IPS-NIHi11 (cell line): ENCODE measurements at regions not wholly inside any gene's neighbourhood (a gene's known extent, or its start where the extent isn't known, plus 50 kb on each side); places are given as distances from the start of the nearest gene placed in this dataset.

Experiments used
- DNase-seq: peaks from one replicate; pipeline ENCODE4 v3.0.0; 2012; ENCODE audit warnings: mixed read lengths, low spot score

DNA sequence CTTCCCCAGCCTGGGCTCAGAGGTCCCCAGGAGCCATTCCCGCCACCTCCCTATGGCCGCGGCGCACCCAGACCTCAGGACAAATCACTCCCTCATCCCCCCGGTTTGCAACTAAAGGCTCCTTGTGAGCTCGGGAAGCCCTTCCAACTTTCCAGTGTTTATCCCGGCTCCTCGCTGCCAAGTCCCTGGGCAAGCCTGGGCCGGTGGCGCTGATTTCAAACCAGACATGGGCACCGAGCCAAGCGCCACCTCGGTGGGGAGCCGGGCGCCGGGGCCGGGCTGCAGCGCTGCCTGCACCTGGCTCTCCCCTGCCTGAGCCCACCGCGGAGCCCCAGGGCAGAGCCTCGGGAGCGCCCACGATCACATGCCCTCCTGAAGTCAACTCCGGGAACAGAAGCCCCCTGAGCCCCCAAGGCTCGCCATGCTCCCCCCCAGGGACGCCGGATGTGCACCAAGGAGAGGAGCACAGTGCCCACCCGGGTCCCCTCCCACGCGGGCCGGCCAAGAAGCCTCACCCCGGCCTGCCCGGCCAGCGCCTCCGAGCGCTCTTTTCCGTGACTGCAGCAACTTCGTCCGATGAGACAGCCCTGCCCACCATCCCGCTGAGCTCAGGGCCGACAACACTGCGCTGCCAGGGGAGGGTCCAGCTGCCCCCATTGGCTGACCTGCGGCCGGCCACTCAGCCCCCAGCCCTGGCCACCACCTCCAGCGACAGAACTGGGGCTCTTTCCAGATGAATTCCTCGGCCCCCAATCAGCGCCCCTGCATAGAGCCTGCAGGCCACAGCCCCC lies 50.0 kb downstream of the NCOR2 start:
- no peak for DNase-seq

DNA sequence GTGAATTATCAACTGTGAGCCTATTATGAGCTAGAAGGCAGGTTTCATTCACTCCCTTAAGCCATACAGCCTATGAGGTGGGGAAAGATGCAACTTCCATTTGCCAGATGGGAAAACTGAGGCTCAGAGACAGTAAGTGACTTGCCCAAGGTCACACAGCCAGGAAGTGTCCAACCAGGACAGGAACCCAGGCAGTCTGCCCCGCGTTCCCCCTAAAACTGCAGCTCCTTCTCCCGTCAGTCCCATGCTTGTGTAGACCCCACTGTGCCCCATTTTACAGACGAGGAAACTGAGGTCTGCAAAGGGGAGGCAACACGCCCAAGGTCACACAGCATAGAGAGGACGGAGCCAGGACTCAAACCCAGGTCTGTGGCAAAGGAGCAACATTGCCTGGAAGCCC lies 50.6 kb downstream of the NCOR2 start:
- no peak for DNase-seq

DNA sequence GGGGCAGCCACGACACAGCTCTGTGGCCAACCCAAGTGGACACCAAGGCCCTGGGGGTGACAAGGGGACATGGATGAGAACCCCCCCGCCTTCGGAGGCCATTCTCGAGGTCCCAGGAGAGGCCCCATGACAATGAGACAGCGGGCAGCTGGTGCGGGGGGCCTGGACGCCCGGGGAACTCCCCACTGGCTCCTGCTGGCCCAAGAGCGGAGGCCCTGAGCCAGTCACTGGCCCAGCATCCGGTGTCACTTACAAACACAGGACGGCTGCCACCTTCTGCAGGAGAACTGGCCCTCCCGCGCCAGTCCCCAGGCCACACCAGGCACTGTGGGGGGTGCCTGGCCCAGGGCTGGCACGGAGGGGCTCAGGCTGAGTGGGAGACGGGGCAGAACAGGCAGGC lies 51.4 kb downstream of the NCOR2 start:
- DNase-seq, result no peak

DNA sequence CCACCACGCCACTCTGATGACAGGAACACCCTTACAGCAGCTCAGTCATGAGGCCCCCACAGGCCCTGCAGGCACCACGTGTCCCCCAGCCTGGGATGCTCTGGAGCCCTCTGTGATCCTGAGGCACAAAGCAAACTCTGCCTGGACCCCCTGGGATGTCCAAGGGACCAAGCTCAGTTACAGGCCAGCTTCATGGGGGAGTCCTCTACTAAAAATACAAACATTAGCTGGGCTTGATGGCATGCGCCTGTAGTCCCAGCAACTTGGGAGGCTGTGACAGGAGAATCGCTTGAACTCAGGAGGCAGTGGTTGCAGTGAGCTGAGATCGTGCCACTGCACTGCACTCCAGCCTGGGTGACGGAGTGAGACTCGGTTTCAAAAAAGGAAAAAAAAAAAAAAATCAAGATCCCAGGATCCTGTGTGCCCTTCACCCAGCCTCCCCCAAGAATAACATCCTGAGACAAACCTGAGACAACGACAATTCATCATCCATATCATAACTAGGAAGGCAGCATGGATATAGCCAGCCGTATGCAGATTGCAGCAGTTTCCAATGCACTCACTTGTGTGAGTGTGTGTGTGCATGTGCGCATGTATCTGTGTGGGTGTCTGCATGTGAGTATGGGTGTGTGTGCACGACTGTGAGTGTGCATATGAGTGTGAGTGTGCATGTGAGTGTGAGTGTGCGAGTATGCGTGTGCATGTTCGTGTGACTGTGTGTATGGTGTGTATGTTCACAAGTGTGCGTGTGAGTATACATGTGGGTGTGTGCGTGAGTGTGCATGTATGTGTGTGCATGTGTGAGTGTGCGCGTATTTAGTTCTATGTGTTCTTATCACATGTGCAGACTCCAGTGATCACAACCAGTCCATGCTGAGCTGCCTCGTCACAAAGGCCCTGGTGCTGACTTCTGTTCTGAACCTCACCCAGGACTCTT lies 52.1 kb downstream of the NCOR2 start:
- no peak for DNase-seq

DNA sequence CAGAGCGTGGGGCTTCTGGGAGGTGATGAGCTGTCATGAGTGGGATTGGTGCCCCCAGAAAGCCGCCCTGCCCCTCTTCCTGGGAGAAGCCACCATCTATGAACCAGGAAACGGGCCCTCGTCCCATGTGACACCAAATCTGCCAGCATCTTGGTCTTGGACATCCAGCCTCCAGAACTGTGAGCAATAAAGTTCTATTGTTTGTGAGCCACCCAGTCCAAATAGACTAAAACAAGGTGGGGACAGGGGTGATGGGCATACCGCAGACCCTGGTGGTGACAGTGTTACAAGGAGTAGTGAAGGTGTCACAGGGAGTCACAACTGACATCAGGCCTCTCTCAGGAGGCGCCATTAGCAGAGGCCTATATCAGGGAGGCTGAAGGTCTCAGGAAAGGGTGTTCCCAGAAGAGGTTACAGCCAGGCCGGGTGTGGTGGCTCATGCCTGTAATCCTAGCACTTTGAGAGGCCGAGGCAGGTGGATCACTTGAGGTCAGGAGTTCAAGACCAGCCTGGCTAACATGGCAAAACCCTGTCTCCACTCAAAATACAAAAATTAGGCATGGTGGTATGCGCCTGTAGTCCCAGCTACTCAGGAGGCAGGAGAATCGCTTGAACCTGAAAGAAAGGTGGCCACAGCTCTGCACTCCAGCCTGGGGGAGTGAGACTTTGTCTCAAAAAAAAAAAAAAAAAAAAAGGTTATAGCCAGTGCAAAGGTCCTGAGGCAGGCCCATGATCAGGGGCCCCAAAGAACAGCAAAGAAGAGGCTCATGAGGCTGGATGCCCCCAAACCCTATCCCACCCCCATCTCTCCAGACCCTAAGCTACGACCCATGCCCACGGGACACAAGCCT lies 53.0 kb downstream of the NCOR2 start:
- no peak for DNase-seq

DNA sequence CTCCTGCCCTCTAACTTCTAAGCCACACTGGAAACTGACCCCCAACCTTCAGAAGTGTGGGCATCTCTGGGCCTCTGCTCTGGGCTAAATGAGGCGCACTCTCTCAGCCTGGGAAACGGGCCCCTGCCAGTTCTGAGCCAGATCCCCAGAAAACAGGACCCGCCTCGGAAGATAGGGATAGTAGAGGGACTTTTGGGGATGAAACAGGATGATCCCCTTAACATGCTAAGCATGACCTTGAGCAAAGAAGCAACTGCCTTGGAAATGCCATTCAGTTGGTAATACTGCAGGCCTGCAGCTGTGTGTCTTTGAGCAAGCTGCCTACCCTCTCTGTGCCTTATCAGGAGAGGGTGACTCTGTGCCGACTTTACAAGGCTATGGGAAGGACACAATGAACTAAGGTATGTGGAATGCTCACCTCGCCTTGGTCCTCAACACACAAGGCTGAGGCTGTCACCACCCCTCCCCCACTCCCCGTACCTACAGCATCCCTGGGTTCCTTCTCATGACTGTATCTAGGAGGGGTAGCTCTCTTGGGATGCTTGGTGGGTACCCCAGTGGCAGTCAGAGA lies 54.0 kb downstream of the NCOR2 start:
- DNase-seq, result peak; percentile 57

DNA sequence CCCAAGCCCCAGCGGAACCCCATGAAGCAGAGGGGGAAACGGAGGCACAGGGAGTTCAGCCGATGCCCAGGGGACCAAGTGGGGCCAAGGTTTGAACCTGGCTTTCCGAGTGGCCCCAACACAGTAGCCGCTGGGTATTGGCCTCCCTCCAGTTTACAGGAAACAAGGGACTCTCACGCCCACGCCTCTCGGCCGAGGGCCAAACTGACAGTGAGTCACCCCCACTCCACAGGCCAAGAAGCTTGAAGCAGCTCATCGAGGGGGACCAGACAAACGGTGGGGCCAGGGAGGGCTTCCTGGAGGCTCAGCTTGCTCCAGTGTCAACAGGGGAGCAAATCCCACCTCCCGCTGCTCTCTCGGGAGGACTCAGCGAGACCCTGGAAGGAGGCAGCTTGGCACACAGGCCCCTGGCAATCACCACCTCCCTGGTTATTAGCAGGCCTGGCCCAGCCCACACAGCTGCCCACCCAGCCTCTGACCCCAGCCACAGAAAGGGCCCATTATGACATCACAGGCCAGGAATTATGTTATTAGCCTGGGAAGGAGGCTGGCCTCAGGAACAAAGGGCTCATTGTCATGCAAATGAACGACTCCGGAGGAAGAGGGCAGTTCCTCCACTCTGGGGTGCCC lies 54.6 kb downstream of the NCOR2 start:
- DNase-seq, result peak; percentile 82

DNA sequence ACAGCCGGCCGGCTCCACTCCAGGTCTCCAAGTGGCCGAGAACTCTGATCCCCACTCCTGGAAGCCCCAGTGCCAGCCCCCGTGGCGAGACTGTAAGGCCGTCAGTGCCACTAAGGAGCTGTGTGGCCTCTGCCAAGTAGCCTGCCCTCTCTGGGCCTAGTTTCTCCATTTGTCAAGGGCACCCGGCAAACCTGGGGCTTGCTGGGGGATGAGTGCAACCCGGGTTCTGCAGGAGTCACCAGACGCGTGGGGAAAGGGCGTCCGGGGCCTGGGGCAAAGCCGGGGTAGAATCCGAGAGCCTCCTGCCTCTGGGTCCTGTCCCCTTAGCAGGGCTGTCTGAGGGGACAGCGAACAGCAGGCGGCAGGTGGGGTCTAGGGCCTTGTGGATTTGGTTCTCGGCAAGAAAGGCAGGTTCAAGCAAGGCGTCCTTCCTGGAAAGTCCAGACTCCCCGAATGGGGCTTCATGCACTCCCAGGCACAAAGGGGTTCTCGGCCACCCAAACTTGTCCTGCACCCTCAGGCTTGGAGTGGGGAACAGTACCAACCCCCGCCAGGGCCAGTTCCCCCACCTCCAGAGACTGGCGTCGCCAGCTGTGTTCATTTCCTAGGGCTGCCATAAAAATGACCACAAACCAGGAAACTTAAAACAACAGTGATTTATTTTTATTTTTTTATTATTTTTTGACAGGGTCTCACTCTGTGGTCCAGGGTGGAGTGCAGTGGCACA lies 56.0 kb downstream of the NCOR2 start:
- no peak for DNase-seq

DNA sequence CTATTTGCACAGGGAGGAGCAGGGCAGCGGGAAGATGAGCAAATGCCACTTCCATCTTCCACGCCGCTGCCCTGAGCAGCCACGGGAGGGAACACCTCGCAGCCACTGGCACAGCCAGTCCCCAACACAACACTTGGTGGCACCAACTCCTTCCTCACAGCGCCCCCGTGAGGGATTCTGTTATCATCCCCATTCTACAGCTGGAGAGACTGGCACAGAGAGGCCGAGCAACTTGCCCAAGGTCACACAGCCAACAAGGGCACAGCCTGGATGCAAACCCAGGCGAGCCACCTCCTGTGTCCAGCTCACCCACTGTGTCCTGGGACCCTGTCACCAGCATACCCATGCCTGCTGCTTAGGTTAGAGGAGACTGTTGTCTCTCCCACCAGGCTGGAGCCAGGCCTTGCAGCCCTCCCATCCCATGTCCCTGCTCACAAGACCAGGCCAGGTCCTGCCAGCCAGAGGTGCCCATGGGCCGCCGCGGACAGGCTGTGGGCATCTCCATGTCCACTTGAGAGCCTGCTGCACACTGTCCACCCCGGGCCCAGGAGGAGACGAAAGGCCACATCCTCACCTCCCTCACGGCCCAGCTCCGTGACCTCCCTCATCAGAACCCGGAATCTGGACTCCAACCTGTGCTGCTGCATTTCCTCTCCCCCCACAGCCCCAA lies 57.0 kb downstream of the NCOR2 start:
- DNase-seq, result no peak

DNA sequence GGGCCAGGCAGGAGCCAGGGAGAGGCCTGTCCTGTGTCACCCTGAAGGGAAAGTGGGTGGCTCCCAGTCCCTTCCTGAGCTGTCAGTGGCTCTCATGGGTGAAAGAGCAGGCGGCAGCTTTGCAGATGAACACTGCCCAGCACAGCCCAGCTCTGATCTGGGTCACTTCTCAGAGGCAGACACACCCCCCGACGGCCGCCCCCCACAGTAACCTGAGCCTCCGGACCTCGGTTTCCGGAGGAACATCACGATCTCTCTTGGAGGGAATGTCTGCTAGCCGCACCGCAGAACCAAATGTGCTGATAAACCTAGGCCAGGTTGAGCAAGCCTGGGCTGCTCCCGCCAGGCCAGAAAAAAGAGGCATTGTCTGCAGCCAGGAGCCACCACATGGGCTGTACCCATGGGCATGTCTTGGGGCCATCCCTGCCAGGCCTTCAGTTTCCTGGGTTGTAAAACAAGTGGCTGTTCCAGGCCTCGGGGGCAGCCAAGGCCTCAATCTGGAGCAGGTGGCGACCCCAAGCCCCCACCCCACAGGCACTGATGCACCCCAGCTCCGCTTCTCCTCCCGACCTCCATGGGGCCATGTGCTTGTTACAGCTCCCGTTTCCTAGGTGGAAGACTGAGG lies 57.6 kb downstream of the NCOR2 start:
- peak; percentile 63 for DNase-seq

DNA sequence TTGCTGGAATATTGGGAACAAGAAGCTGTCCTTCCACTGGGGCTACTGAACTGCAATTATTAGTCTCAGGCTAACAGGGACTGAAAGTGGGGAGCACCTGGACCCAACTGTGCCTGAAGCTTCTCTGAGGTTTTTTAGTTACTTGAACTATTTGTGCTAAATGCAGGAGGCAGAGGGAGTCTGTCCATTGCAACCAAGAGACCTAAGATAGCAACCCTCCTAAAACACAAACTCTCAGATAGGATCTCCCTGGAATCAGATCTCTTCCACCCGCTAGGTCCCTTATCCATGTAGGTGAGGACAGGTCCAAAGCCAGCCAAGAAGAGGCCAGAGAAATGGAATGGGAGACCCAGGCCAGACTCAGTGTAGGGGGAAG lies 58.1 kb downstream of the NCOR2 start:
- DNase-seq, result no peak

DNA sequence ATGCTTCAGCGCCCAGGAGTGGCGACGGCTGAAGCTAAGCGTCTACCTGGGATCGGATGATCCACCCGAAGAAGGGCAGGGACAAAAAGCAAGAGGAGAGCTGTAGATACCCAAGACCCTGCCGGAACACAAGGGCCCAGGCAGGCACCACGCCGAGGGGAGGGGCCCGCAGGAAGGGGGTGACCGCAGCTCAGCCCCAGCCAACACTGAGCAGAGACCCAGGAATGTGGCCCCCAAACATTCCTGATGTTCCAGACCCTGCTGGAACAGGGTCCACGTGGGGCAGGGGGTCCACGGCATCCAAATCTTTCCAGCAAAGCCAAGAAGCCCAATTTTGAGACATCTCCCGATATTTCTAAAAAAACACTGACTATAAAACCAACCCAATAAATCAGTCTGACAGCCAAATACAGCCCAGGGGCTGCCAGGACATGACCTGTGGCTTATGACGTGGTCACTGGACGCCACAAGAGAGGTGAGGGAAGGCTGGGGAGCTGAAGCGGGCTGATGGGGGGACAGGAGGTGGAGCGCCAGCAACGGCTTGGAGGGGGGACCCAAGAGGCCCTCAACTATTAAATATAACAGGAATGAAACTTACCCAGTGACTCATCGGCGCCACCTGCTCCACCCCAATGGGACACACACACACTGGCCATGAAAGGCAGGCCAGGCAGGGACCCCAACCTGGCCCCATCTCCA lies 58.9 kb downstream of the NCOR2 start:
- no peak for DNase-seq

DNA sequence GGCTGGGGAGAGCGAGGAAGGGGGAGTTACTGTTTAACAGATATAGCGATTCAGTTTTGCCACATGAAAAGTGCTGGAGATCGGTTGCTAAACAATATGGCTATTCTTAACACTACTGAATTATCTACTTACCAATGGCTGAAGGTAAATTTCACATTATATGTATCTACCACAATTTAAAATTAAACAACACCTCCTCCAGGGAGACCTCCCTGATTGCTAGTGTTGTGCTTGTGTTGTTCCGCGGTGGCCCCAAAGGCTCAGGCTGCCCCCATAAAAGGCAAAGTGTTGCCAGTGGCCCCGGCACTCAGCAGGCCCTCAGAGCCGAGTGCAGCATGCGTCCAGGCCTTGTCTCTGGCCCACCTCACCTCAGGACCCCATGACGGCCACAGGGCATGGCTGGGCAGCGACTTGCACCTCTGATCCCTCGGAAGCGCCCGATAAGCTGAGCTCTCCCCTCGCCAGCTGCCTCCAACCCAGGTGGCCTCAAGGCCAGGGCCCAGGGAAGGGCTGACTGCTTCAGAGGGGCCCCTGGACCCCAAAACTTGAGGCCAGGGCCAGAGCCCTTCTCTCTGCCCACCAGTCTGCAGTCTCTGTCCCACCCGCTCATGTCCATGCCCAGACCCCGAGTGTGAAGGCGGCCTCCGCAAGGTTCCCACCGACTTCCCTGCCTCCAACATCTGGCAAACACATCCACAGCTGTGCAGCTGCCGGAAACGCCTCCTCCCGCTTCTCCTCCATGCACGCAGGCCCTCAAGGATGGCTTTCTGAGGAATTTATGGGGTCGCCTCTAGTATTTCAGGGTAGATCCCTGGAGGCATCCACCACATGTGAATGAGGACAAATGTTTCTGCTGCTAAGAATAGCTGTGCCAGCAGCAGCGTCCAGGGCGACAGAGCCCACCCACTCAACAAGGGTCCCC lies 60.0 kb downstream of the NCOR2 start:
- DNase-seq, result no peak

DNA sequence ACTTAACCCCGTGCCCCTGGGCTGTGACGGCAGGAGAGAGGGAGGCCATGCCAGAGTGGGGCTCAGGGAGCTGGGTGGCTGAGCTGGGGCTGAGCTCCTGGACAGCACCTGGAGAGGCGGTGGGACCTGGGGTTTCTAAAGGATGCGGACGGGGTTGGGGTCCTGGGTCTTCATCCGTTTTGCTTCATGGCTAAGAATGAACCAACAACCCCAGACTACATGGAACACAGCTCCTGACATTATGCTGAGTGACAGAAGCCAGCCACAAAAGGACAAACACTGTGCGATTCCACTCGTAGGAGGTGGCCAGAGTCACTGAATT lies 60.6 kb downstream of the NCOR2 start:
- no peak for DNase-seq

DNA sequence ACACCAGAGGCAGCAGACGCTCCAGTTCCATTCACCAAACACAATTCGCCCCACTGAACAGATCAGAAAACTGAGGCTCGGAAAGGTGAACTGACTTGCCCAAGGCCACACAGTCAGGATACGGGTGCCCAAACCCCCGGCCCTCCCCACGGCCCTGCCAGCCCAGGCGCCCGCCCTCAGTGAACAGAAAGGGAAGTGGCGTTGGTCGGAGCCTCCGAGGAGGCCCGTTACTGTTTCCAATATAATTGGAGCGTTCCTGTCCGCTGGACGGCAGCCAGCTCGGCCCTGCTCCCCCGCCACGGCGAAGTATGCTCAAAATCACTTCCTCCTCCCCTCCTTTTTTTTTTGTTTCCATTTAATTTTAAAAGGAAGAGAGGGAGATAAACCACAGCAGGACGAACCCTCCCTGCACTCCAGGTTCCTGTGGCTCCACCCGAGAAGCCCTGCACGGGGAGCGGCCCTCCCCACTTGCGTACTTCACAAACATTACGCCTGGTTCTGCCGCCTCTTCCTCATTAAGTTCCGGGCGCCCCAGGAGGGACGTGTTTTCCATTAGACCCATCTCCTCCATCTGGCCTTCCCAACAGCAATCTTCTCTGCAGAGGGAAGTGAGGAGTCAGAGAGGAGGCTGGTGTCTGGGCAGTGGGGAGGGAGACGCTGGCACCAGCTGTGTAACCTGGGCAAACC lies 61.1 kb downstream of the NCOR2 start:
- no peak for DNase-seq

DNA sequence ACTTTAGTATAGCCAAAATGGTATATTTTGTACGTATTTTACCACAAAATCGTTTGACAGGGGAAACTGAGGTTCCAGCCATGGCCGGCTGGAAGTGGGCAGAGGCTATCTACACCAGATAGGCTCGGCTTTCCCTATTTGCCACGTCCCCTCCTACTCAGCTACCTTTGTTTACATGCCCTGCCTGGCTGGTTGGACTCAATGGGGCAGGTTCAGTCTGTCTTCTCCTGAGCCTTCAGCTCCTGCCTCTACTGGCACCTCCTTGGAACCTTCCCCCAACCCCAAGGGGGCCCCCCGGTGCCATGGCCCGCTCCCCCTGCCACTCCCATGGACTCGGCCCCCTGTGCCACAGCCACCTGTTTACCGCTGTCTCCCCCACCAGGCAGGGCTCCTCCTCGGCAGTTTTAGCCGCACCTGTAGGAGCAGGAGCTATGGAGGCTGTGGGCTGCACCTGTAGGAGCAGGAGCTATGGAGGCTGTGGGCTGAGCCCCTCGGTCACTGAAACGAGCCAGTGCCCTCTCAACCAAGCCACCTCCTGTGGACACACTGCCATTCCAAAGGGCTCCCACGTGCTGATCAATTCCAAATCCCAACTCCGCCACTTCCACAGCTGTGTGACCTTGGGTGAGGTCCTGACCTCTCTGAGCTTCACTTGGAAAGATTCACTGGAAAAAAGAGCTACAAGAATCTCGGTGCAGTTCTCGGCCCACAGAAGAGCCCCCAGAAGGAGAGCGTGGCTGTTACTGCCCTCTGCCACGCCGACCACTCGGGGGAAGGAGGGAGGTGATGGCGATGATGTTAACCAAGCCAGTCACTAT lies 62.2 kb downstream of the NCOR2 start:
- no peak for DNase-seq
